Nucleus accumbens (tissue), 56 donors: ENCODE measurements at regions not wholly inside any gene's neighbourhood (a gene's known extent, or its start where the extent isn't known, plus 50 kb on each side); places are given as distances from the start of the nearest gene placed in this dataset.

Source experiments
- DNase-seq, 56 donors: peaks; one replicate each; lab custom pipeline; 2025; lab: John Stamatoyannopoulos, UW

DNA sequence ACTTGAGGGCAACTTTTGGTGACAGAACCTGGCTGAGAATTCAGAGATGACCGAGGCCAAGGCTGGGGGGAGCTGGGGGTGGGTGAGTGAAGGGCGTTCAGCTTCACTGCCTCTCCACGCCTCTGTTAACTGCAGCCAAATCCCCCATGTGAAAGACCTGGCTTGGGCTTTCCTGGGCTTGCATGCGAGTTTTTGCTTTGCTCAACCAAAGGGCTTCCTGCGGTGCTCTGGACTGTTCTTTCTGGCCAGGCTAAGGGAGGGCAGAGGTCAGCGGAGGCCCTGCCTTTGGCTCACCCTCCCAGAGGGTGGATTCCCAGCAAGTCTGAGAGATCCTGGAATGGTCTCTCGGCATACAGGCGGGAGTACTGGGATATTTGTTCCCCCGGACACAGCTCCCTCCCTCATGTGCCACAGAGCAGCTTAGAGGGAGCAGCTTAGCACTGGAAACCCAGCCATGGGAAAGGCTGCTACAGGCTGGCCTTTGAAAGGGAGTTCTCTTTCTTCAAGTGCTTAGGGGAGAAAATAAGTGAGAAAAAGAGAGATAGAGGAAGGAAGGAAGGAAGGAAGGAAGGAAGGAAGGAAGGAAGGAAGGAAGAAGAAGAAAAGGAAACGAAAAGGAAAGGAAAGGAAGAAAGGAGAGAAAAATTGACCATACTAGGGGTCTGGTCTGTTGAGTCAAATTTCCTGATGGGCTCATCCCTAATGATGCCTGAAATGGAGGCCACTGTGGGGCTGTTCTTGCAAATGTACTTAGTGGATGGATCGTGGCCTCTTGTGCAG is 158.8 kb downstream of the FGF18 start:
- DNase-seq: no peak

- DNase-seq: no peak
Observed at GRCh38 chr5:171578829-171579491, 159.5 kb downstream of the FGF18 start.

DNA sequence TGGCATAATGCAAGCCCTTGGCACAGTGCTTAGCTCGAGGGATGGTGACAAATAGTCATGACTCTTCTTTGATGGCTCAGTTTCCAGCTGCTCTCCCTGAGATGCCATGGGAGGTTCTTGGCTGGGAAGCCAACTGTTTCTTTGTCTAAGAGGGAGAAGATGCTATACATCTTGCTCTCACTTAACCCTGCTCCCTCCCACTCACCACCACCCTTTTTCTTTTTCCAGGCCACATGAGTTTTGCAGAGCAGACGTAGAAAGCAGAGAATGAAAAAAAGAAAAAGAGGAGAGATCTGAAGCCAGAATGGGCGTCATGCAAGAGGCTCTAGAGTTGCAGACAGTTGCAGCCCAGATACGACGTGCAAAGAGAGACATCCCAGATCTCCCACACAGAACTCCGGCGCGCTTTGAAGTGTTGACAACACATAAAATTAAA is 160.5 kb downstream of the FGF18 start:
- peak in 1 of 56 donors; percentile 1 for DNase-seq

GRCh38 chr5:171580502-171581265 is 161.2 kb downstream of the FGF18 start:
- DNase-seq: no peak

DNA sequence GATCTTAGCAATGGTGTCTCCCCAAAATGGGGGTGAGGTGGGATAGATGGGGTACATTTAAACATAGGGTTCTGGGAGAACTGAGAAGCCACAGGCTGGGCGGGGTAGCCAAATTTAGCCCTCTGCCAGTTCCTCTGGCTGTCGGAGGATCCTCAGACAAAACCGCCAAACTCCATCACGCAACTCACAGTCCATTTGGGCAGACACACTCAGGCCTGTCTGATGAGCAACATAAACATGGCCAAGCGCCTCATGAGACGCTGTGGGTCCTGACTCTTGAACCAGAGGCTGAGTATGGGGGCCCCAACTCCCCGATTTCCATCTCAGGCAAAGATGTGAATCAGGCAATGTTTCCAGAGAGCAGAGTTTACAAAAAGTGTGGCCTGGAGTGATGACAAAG is 162.3 kb downstream of the FGF18 start:
- DNase-seq: no peak

DNA sequence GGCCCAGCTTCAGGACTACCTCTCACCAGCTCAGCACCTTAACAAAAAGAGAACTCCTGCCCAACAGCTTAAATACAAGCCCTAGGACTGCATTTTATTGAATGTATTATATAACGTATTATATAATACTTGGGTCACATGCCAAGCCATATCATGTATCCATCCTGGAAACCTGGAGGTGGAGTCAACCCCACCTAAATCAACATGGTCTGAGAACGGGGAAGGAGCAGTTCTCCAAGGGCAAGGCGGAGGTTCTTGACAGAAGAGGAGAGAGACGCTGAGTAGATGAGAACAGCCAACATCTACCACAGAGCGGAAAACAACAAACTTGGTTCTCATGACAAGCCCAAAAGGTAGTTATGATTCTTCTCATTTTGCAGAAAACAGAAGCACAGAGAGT is 163.4 kb downstream of the FGF18 start:
- DNase-seq: no peak

DNA sequence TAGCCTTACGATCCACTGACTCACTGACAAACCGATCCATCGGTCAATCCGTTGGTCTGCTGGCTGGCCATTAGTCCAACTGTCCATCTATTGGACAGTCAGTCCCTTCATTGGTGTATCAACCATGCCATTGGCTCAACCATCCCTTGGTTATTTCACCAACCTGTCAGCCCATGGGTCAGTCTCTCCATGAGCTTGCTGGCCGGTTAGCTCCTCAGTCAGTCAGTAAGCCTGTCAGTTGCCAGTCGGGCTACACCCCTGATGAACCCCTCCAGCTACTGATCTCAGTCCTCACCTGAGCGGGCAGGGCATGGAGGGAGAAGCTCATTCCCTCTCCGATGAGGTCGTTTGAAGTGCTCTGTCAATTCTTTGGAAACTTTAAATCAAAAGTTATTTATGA is 166.5 kb downstream of the FGF18 start:
- no peak for DNase-seq

DNA sequence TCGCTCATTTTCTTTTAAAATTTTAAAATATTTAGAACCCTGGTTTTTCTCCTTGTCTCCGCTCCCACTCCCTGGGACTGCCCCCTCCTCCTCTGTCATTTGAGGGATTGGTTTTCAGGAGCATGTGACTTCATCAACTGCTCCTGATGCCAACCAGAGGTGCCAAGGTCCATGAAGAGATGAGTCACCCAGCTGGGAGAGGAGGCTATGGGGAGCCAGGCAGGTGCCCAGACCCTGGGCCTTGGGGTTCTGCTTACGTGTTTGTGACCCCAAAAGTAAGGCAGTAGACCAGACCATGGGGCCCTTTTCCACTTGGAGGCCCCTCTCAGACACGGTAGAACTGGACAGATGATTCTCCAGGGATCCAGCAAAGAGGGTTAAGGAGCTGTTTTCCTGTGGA is 167.0 kb downstream of the FGF18 start:
- DNase-seq: no peak

- DNase-seq: no peak
Observed at GRCh38 chr5:171588046-171588445, 168.6 kb downstream of the FGF18 start.

- DNase-seq: no peak
Observed at GRCh38 chr5:171588790-171589189, 169.3 kb downstream of the FGF18 start.

- DNase-seq: no peak
Observed at GRCh38 chr5:171589461-171589860, 170.0 kb downstream of the FGF18 start.

- no peak for DNase-seq
Observed at GRCh38 chr5:171592076-171592475, 172.6 kb downstream of the FGF18 start.

DNA sequence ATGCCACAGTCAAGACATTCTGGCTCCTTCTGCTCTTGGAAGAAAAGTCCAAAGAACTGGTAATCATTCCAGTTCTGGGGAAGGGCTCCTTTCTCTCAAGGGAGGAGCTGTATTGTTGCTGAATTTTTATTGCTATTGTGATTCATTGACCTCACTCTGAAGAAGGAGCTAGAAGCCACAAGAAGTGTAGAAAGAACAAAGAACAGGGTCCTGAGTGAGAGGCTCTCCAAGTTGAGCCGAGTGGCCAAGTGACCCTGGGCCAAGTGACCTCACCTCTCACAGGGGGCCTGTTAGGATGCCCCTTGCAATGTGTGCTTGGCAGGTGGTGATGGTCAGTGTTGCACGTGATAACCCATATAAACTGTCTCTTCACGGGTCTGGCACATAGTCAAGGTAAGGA is 173.3 kb downstream of the FGF18 start:
- no peak for DNase-seq

- DNase-seq: no peak
Observed at GRCh38 chr5:171593401-171593800, 174.0 kb downstream of the FGF18 start.

GRCh38 chr5:171593976-171594375 is 174.5 kb downstream of the FGF18 start:
- DNase-seq: no peak

- DNase-seq: no peak
Observed at GRCh38 chr5:171595401-171595800, 176.0 kb downstream of the FGF18 start.

DNA sequence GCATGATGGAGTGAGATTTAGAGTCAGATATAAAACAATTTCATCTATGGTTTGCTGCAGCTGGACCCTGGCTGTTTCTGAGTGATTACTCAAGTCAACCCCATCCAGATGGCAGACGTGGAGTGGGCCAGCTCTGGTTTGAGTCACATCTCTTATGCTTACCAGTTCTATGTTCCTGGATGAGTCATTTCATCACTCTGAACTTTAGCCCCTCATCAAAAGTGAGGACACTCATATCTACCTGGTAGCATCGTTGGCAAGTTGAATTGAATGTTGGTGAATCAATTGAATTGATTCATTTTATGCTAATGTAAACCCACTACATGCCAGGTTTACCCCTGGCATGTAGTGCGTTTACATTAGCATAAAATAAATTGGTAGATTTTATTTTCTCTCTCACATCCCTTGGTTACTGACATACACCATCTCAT is 176.4 kb downstream of the FGF18 start:
- no peak for DNase-seq

DNA sequence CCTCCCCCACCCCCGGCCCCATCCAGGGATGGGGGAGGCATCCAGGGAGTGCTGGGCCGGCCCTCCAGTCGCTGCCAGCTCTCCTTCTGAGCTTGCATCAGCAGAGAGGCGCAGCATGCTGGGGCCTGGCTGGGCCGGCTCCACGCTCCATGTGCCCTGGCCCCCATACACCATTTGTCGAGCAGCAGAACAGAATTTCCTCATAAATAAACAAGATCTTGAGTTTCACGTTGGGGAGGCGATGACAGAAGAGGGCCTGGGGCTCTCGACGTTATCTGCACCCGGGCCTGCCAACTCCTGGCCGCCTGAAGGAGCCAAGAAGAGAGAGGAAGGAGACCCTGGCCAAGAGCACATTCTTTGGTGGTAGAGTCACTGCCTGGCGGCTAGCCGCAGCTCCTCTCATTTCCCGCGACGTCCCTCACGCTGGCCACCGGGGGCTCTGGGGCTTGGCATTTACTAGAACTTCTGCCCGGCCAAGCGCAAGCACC is 177.0 kb downstream of the FGF18 start:
- DNase-seq: no peak

DNA sequence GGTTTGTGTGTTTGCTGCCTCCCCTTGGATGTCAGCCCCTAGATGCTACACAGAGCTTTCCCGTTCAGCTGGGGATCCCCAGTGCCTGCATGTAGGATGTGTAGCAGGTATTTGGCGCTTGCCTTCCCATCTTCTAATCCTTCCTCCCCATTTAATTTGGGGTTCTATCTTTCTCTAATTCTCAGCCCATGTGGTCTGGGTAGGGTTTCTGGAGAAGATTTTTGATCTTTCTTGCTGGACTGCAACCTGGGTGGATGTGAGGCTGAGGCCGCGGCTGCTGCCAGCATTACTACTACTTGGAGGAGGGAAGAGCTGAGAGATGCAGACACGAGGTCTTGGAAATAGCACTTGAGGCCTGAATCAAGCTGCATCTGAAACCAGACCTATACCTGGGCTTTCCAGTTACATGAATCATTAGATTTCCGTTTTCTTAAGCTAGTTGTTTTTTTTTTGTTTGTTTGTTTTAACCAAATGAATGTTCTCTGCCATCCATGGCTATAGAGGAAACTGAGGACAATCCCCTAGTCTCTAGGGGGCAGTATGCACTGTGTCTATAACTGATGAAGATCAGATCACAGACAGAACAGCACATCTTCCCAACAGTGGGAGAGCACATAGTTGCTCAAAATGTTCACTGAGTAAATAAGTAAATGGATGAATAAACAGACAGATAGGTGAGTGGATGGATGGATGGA is 178.6 kb downstream of the FGF18 start:
- no peak for DNase-seq

DNA sequence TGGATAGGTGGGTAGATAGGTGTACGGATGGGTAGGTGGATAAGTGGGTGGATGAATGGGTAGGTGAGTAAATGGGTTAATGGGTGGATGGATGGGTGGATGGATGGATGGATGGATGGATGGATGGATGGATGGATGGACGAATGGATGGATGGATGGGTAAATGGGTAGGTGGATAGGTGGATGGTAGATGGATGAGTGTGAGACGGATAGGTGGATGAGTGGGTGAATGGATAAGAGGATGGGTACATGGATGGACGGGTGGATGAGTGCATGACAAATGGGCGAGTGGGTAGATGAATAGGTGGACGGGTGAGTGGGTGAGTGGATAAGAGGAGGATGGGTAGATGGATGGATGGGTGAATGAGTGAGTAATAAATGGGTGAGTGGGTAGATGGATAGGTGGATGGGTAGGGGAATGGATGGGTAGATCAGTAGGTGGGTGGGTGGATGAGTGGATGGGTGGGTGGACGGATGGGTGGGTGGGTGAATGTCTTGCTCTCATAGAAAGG is 179.2 kb downstream of the FGF18 start:
- DNase-seq: no peak
